Ovary (tissue), 7 donors: ENCODE measurements at regions not wholly inside any gene's neighbourhood (a gene's known extent, or its start where the extent isn't known, plus 50 kb on each side); places are given as distances from the start of the nearest gene placed in this dataset.
"Not testable (repeated sequence)": the region's sequence is repeated elsewhere in the genome, so short reads cannot be mapped to it uniquely, and the experiment has no call there.

Experiments
- DNase-seq, 5 donors: peaks; one replicate each; pipeline ENCODE4 v3.0.0-alpha.2; 2019 to 2020
- H3K27ac ChIP-seq, 2 donors: fragments of 200-600 bp; one replicate each; pipeline versions ENCODE4 v1.5.1 to v1.8.0; 2019 to 2022
- H3K27me3 ChIP-seq: fragments of 200-600 bp; one replicate; pipeline ENCODE4 v1.8.0; 2022
- H3K36me3 ChIP-seq: fragments of 200-600 bp; sonication (generic); one replicate; pipeline ENCODE4 v1.5.1; 2019
- H3K4me1 ChIP-seq: one replicate; pipeline ENCODE4 v1.8.1; 2013; ENCODE audit warnings: mild to moderate bottlenecking, moderate library complexity; ENCODE audit not compliant: insufficient read depth
- H3K4me3 ChIP-seq: fragments of 200-600 bp; sonication (generic); one replicate; pipeline ENCODE4 v1.5.1; 2017
- H3K9me3 ChIP-seq, 2 donors: fragments of 200-600 bp in 1 of 2; sonication (generic) in 1 of 2; one replicate each; pipeline versions ENCODE4 v1.5.1 to v1.8.1; 2013 to 2019; ENCODE audit warnings: mild to moderate bottlenecking in 1 of 2, moderate library complexity in 1 of 2
- CTCF ChIP-seq, 3 donors: fragments of 450-650 bp in 2 of 3; fragments of 200-600 bp in 1 of 3; IDR thresholded peaks; one replicate each; pipeline versions ENCODE4 v1.5.1 to v1.8.0; 2016 to 2022; ENCODE audit warnings: antibody characterized with exemption in 3 of 3, mild to moderate bottlenecking in 1 of 3
- EP300 ChIP-seq: sonication (generic); formaldehyde crosslinking; IDR thresholded peaks from one replicate; pipeline ENCODE4 v1.6.1; 2017; ENCODE audit warnings: antibody characterized with exemption
- POLR2A ChIP-seq: fragments of 450-650 bp; IDR thresholded peaks from one replicate; pipeline ENCODE4 v1.6.1; 2017; ENCODE audit warnings: antibody characterized with exemption, mild to moderate bottlenecking, moderate library complexity
- WGBS, 3 donors: extraction: QIAGEN DNeasy Blood & Tissue Kit in 1 of 3; methylation state at CpG; one replicate each; pipeline versions ENCODE4 v1.1.5 to v1.1.7; 2013 to 2017; 5-methylcytosine and 5-hydroxymethylcytosine counted together
- intact Hi-C, 4 donors: fragments of 100-400 bp; cut with DNase I; formaldehyde crosslinking; loops; one replicate each; pipeline versions ENCODE4 v1.11.0 to v1.15.1; 2022 to 2023
- donor health status: DM: no; HTN: no; CAD: no; lungs with moderate emphysema.
- donor health status: DM: no; HTN: no; CAD: no.
- donor health status: Bipolar disorder and iron deficiency.
- donor health status: DM: no; HTN: no; CAD: no.
- donor health status: DM: yes; HTN: yes; CAD: no.

DNA sequence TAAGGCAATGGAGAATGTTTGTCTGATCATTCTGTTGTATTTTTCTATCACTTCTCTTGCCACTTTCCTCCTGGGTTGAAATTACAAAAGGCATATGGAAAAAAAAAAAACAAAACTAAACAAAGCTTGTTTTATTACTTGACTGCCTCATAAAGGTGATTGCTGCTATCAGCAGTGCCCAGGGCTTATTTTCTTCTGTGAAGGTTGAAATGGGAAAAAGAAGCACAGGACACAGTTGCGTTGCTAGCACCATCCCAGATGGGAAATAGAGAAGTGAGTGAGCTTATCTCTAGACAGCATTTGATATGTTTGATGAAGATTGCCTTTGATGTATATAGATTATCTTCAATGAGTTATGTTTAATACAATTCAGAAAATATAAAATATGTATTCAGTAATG lies 633.8 kb upstream of the ZNF804A start:
- 82 to 92% (median 84%) methylated on average over 1 of the region's 1 CpG for WGBS, 3 donors
- Histone ChIP-seq H3K4me1 (no peaks in the 10 kb centered on the region), H3K4me3 (no peak overlapping the region), H3K36me3 (no peaks in the 10 kb centered on the region), H3K27ac (no peak overlapping the region), H3K9me3 (no peaks in the 10 kb centered on the region), H3K27me3 (no peaks in the 10 kb centered on the region)
- intact Hi-C loops = no loop called here
- TF ChIP-seq POLR2A = no peak
- no peak for TF ChIP-seq CTCF (IDR thresholded peaks at IDR 0.05)
- no peak for TF ChIP-seq EP300
- DNase-seq = no peak

DNA sequence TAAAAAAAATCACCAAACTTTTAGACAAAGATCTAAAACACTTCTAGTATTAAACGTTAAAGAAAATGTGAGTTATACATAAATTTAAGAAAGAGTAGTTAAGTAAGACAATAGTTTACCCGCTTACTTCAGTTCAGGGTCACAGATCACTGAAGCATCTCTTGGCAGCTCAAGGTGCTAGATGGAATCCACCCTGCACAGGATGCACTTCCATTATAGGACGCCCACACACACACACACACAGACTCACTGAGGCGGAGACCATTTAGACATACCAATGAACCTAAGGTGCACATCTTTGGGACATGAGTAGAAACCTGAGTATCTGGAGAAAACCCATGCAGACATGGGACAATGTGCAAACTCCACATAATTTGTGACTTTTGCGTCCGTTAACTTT lies 630.6 kb upstream of the ZNF804A start:
- WGBS, 3 donors = 87 to 89% (median 87%) methylated on average over 6 of the region's 6 CpGs

GRCh38 chr2:183975676-183976075 lies 622.7 kb upstream of the ZNF804A start:
- H3K4me3 ChIP-seq, H3K4me1 ChIP-seq, DNase-seq, H3K27ac ChIP-seq, H3K27me3 ChIP-seq, H3K36me3 ChIP-seq, H3K9me3 ChIP-seq, intact Hi-C loops: not testable (repeated sequence)
- 90 to 93% (median 93%) methylated on average over 8 of the region's 8 CpGs for WGBS, 3 donors

More for the DNA sequence above, 630.6 kb upstream of the ZNF804A start:
- DNase-seq = no peak
- H3K9me3 ChIP-seq = no peaks in the 10 kb centered on the region
- no peak overlapping the region for H3K27ac ChIP-seq
- H3K4me3 ChIP-seq = no peak overlapping the region
- no peaks in the 10 kb centered on the region for H3K36me3 ChIP-seq
- no peaks in the 10 kb centered on the region for H3K4me1 ChIP-seq
- TF ChIP-seq POLR2A (no peak), EP300 (no peak), CTCF (IDR thresholded peaks at IDR 0.05) (no peak)
- H3K27me3 ChIP-seq = no peaks in the 10 kb centered on the region
- intact Hi-C loops = no loop called here

- Histone ChIP-seq H3K27ac (no peak overlapping the region), H3K9me3 (no peaks in the 10 kb centered on the region), H3K4me1 (no peaks in the 10 kb centered on the region), H3K27me3 (no peaks in the 10 kb centered on the region), H3K4me3 (no peak overlapping the region), H3K36me3 (no peaks in the 10 kb centered on the region)
- TF ChIP-seq EP300 (no peak), CTCF (IDR thresholded peaks at IDR 0.05) (no peak), POLR2A (no peak)
- DNase-seq = no peak
- intact Hi-C loops = no loop called here
Observed at GRCh38 chr2:183984871-183985270, 613.5 kb upstream of the ZNF804A start.

GRCh38 chr2:183991968-183992367 lies 606.4 kb upstream of the ZNF804A start:
- no peaks in the 10 kb centered on the region for H3K4me1 ChIP-seq

More at GRCh38 chr2:183991968-183992367, 606.4 kb upstream of the ZNF804A start:
- H3K36me3 ChIP-seq = no peaks in the 10 kb centered on the region
- no peaks in the 10 kb centered on the region for H3K9me3 ChIP-seq
- no peak overlapping the region for H3K27ac ChIP-seq
- no peak for DNase-seq
- intact Hi-C loops = no loop called here
- no peak for TF ChIP-seq CTCF (IDR thresholded peaks at IDR 0.05)
- no peak for TF ChIP-seq POLR2A
- no peak for TF ChIP-seq EP300
- no peaks in the 10 kb centered on the region for H3K27me3 ChIP-seq
- H3K4me3 ChIP-seq = no peak overlapping the region
